Psoas muscle (tissue), 7 donors: ENCODE measurements at regions not wholly inside any gene's neighbourhood (a gene's known extent, or its start where the extent isn't known, plus 50 kb on each side); places are given as distances from the start of the nearest gene placed in this dataset.

Experiments used
- ATAC-seq, 4 donors: fragments of 200-7000 bp; cut with Tn5 transposase; one replicate each; pipeline ENCODE4 v1.9.1; 2020; ENCODE audit warnings: moderate library complexity in 3 of 4, mild to moderate bottlenecking in 2 of 4
- DNase-seq, 2 donors: peaks; one replicate each; pipeline ENCODE4 v3.0.0-alpha.2; 2020
- H3K27ac ChIP-seq: fragments of 200-600 bp; one replicate; pipeline ENCODE4 v1.8.0; 2022
- H3K27me3 ChIP-seq, 3 donors: fragments of 200-600 bp in 1 of 3; one replicate each; pipeline versions ENCODE4 v1.6.1 to v1.8.0; 2013 to 2022; ENCODE audit warnings: low read length in 2 of 3, mild to moderate bottlenecking in 2 of 3, moderate library complexity in 1 of 3; ENCODE audit not compliant: insufficient read depth in 3 of 3
- H3K36me3 ChIP-seq, 2 donors: fragments of 200-600 bp in 1 of 2; one replicate each; pipeline versions ENCODE4 v1.6.1 to v1.8.0; 2013 to 2022; ENCODE audit warnings: low read depth in 1 of 2, mild to moderate bottlenecking in 1 of 2, moderate library complexity in 1 of 2; ENCODE audit not compliant: insufficient read depth in 1 of 2
- H3K4me1 ChIP-seq: fragments of 200-600 bp; one replicate; pipeline ENCODE4 v1.8.0; 2022
- H3K4me3 ChIP-seq: fragments of 200-600 bp; one replicate; pipeline ENCODE4 v1.8.0; 2022; ENCODE audit warnings: mild to moderate bottlenecking
- H3K9me3 ChIP-seq: fragments of 200-600 bp; one replicate; pipeline ENCODE4 v1.8.0; 2022
- WGBS, 3 donors: extraction: QIAGEN DNeasy Blood & Tissue Kit; methylation state at CpG; one replicate each; pipeline versions ENCODE4 v1.1.6 to v1.1.7; 2013; 5-methylcytosine and 5-hydroxymethylcytosine counted together
- intact Hi-C, 2 donors: fragments of 100-400 bp; cut with DNase I; formaldehyde crosslinking; loops; one replicate each; pipeline versions ENCODE4 v1.11.0 to v1.14.2; 2022
- TF ChIP-seq, protein P1 (sequence below): fragments of 200-600 bp; IDR thresholded peaks from one replicate; pipeline ENCODE4 v1.8.0; 2022; ENCODE audit warnings: antibody characterized with exemption
- donor health status: healthy with polysubstance abuse.
- donor health status: DM: no; HTN: no; CAD: no; lungs with moderate emphysema.
- donor health status: Bipolar disorder and iron deficiency.
- donor health status: healthy.
- donor health status: DM: yes; HTN: yes; CAD: no.
- donor health status: DM: no; HTN: no; CAD: no.
- donor health status: DM: yes; HTN: yes; CAD: no.

DNA sequence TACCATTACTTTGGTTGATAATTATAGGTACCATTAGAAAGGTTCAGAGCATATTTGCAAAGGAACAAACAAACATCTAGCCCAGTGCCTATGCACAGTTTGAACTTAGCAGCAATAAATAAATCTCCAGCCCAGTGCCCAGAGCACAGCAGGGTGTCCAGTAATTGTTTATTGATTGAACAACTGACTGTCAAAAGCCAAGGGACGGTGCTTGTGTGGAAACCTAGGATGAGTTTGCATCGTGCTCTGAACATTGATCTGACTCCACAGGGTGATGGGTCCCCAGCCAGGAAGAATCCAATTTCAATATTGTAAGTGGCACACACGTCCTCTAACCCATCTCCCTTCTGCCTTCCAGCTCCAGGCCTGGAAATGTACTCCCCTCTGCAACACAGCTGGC, 625.5 kb upstream of the C16orf82 start:
- no peak for DNase-seq
- no peak overlapping the region for H3K4me3 ChIP-seq
- peaks cover 6% of the 10 kb centered on the region for H3K9me3 ChIP-seq
- 30 to 42% (median 32%) methylated on average over 3 of the region's 3 CpGs for WGBS, 3 donors
- H3K27ac ChIP-seq = no peak overlapping the region
- peaks cover 0 to 2% (median 0%) of the 10 kb centered on the region in 3 donors for H3K27me3 ChIP-seq
- H3K4me1 ChIP-seq = no peaks in the 10 kb centered on the region
- no peaks in the 10 kb centered on the region for H3K36me3 ChIP-seq
- TF ChIP-seq, protein P1, sequence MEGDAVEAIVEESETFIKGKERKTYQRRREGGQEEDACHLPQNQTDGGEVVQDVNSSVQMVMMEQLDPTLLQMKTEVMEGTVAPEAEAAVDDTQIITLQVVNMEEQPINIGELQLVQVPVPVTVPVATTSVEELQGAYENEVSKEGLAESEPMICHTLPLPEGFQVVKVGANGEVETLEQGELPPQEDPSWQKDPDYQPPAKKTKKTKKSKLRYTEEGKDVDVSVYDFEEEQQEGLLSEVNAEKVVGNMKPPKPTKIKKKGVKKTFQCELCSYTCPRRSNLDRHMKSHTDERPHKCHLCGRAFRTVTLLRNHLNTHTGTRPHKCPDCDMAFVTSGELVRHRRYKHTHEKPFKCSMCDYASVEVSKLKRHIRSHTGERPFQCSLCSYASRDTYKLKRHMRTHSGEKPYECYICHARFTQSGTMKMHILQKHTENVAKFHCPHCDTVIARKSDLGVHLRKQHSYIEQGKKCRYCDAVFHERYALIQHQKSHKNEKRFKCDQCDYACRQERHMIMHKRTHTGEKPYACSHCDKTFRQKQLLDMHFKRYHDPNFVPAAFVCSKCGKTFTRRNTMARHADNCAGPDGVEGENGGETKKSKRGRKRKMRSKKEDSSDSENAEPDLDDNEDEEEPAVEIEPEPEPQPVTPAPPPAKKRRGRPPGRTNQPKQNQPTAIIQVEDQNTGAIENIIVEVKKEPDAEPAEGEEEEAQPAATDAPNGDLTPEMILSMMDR = no peak
- intact Hi-C loops = no loop called here
- no peak for ATAC-seq

- intact Hi-C loops = no loop called here
- Histone ChIP-seq H3K27me3 (peaks cover 0 to 2% (median 0%) of the 10 kb centered on the region in 3 donors), H3K4me1 (no peaks in the 10 kb centered on the region), H3K9me3 (peaks cover 4% of the 10 kb centered on the region), H3K36me3 (no peaks in the 10 kb centered on the region), H3K27ac (no peak overlapping the region), H3K4me3 (no peak overlapping the region)
- TF ChIP-seq, protein P1 = no peak
- ATAC-seq (no peak), DNase-seq (no peak)
- WGBS, 3 donors = 70 to 75% (median 75%) methylated on average over 2 of the region's 2 CpGs
Measured at GRCh38 chr16:26442321-26442720, 624.4 kb upstream of the C16orf82 start.

DNA sequence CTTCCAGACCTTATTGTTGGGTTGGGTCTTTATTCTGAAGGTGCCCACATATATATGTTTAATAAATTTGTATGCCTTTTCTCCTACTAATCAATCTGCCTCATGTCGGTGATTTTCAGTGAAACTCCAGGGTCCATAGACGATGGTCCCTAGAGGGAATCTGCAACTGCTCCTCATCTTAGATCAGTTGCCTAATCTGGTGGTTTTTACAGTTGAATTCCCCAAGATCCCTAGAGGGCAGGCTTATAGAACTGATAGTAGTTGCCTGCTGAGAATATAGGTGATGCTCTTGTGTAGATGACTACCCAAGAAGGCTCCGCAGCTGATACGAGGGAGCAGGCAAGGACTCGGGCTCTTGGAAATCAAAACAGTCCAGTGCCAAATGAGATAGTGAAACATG, 619.2 kb upstream of the C16orf82 start:
- Histone ChIP-seq H3K9me3 (peaks cover 2% of the 10 kb centered on the region), H3K27ac (no peak overlapping the region), H3K4me1 (no peaks in the 10 kb centered on the region), H3K36me3 (no peaks in the 10 kb centered on the region), H3K27me3 (no peaks in the 10 kb centered on the region), H3K4me3 (no peak overlapping the region)
- DNase-seq = no peak
- WGBS, 3 donors = 91 to 95% (median 91%) methylated on average over 5 of the region's 5 CpGs
- TF ChIP-seq, protein P1 = no peak
- ATAC-seq = no peak
- intact Hi-C loops = no loop called here

GRCh38 chr16:26453215-26453614, 613.5 kb upstream of the C16orf82 start:
- Histone ChIP-seq H3K27me3 (no peaks in the 10 kb centered on the region), H3K4me1 (no peaks in the 10 kb centered on the region), H3K36me3 (no peaks in the 10 kb centered on the region), H3K27ac (no peak overlapping the region), H3K9me3 (peaks cover 2% of the 10 kb centered on the region), H3K4me3 (no peak overlapping the region)
- intact Hi-C loops = no loop called here
- 29 to 43% (median 39%) methylated on average over 1 of the region's 1 CpG for WGBS, 3 donors
- DNase-seq (no peak), ATAC-seq (no peak)
- TF ChIP-seq, protein P1 = peak; percentile 10

- Histone ChIP-seq H3K27ac (no peak overlapping the region), H3K27me3 (no peaks in the 10 kb centered on the region), H3K4me1 (no peaks in the 10 kb centered on the region), H3K9me3 (no peaks in the 10 kb centered on the region), H3K36me3 (no peaks in the 10 kb centered on the region), H3K4me3 (no peak overlapping the region)
- intact Hi-C loops = no loop called here
- WGBS, 3 donors = 80 to 96% (median 86%) methylated on average over 2 of the region's 2 CpGs
- TF ChIP-seq, protein P1 = no peak
- ATAC-seq (no peak), DNase-seq (no peak)
Measured at GRCh38 chr16:26454102-26454501, 612.6 kb upstream of the C16orf82 start.
